H9 (cell line): ENCODE measurements at regions not wholly inside any gene's neighbourhood (a gene's known extent, or its start where the extent isn't known, plus 50 kb on each side); places are given as distances from the start of the nearest gene placed in this dataset.

Experiments
- DNase-seq: peaks from one replicate; pipeline ENCODE4 v3.0.0-alpha.2; 2017
- H2AFZ ChIP-seq: one replicate; pipeline ENCODE4 v1.6.1; 2013; ENCODE audit warnings: mild to moderate bottlenecking, low read length, control low read depth, moderate library complexity
- H2AK5ac ChIP-seq: 2 replicates; pipeline ENCODE4 v1.6.1; 2013; ENCODE audit warnings: low read length, control low read depth, mixed read lengths; ENCODE audit not compliant: insufficient read length
- H2BK120ac ChIP-seq: one replicate; pipeline ENCODE4 v1.6.1; 2013; ENCODE audit warnings: low read depth, mild to moderate bottlenecking, low read length, control low read depth, inconsistent platforms; ENCODE audit not compliant: poor library complexity, severe bottlenecking
- H2BK12ac ChIP-seq: 2 replicates; pipeline ENCODE4 v1.6.1; 2013; ENCODE audit warnings: low read length, control low read depth, mixed read lengths, low read depth; ENCODE audit not compliant: insufficient read length
- H2BK15ac ChIP-seq: 2 replicates; pipeline ENCODE4 v1.6.1; 2013; ENCODE audit warnings: low read depth, low read length, control low read depth
- H2BK20ac ChIP-seq: one replicate; pipeline ENCODE4 v1.6.1; 2013; ENCODE audit warnings: low read depth, mild to moderate bottlenecking, low read length, control low read depth, inconsistent platforms; ENCODE audit not compliant: poor library complexity, severe bottlenecking
- H2BK5ac ChIP-seq: 2 replicates; pipeline ENCODE4 v1.6.1; 2013; ENCODE audit warnings: low read length, control low read depth, mixed read lengths; ENCODE audit not compliant: insufficient read length
- H3K14ac ChIP-seq: 2 replicates; pipeline ENCODE4 v1.6.1; 2013; ENCODE audit warnings: low read length, control low read depth; ENCODE audit not compliant: insufficient read depth
- H3K18ac ChIP-seq: 2 replicates; pipeline ENCODE4 v1.6.1; 2013; ENCODE audit warnings: low read depth, mild to moderate bottlenecking, mixed read lengths, low read length, control low read depth; ENCODE audit not compliant: insufficient read length
- H3K23ac ChIP-seq: 2 replicates; pipeline ENCODE4 v1.6.1; 2013; ENCODE audit warnings: low read length, control low read depth, mixed read lengths, low read depth; ENCODE audit not compliant: insufficient read length
- H3K23me2 ChIP-seq: 2 replicates; pipeline ENCODE4 v1.6.1; 2013; ENCODE audit warnings: low read depth, mild to moderate bottlenecking, mixed read lengths, low read length, control low read depth; ENCODE audit not compliant: insufficient read length, poor library complexity, severe bottlenecking
- H3K27ac ChIP-seq: 2 replicates; pipeline ENCODE4 v1.5.1; 2013; ENCODE audit warnings: low read length, control low read depth, mixed read lengths, low read depth; ENCODE audit not compliant: insufficient read length
- H3K27me3 ChIP-seq: 2 replicates; pipeline ENCODE4 v1.6.1; 2013; ENCODE audit warnings: low read length, control low read depth, inconsistent platforms; ENCODE audit not compliant: insufficient read depth
- H3K4ac ChIP-seq: 2 replicates; pipeline ENCODE4 v1.6.1; 2013; ENCODE audit warnings: low read depth, mild to moderate bottlenecking, control low read depth, inconsistent platforms, low read length, moderate library complexity
- H3K4me1 ChIP-seq: 2 replicates; pipeline ENCODE4 v1.6.1; 2013; ENCODE audit warnings: low read length, control low read depth, inconsistent platforms; ENCODE audit not compliant: insufficient read depth
- H3K4me2 ChIP-seq: 2 replicates; pipeline ENCODE4 v1.6.1; 2013; ENCODE audit warnings: low read length, control low read depth, mixed read lengths; ENCODE audit not compliant: insufficient read length, insufficient read depth
- H3K56ac ChIP-seq: 2 replicates; pipeline ENCODE4 v1.6.1; 2013; ENCODE audit warnings: low read depth, mild to moderate bottlenecking, mixed read lengths, low read length, control low read depth; ENCODE audit not compliant: insufficient read length
- H3K79me1 ChIP-seq: 2 replicates; pipeline ENCODE4 v1.6.1; 2013; ENCODE audit warnings: low read depth, mild to moderate bottlenecking, moderate library complexity, low read length, control low read depth, inconsistent platforms; ENCODE audit not compliant: insufficient read depth, poor library complexity, severe bottlenecking
- H3K79me2 ChIP-seq: 2 replicates; pipeline ENCODE4 v1.6.1; 2013; ENCODE audit warnings: low read length, control low read depth, inconsistent platforms; ENCODE audit not compliant: insufficient read depth
- H3K9ac ChIP-seq: 2 replicates; pipeline ENCODE4 v1.6.1; 2013; ENCODE audit warnings: low read length, control low read depth, mixed read lengths; ENCODE audit not compliant: insufficient read length; ENCODE audit errors: extremely low read depth
- H3K9me3 ChIP-seq: one replicate; pipeline ENCODE4 v1.6.1; 2013; ENCODE audit warnings: low read depth, low read length, inconsistent platforms; ENCODE audit not compliant: control insufficient read depth
- H3T11ph ChIP-seq: one replicate; pipeline ENCODE4 v1.6.1; 2013; ENCODE audit warnings: mild to moderate bottlenecking, low read length, control low read depth, inconsistent platforms
- H4K20me1 ChIP-seq: one replicate; pipeline ENCODE4 v1.6.1; 2013; ENCODE audit not compliant: control insufficient read depth, insufficient read length, insufficient read depth
- H4K5ac ChIP-seq: 2 replicates; pipeline ENCODE4 v1.6.1; 2013; ENCODE audit warnings: low read depth, mild to moderate bottlenecking, mixed read lengths, low read length, control low read depth; ENCODE audit not compliant: insufficient read length
- H4K8ac ChIP-seq: replicated peaks from 2 replicates; pipeline ENCODE4 v1.6.1; 2013; ENCODE audit warnings: low read length, control low read depth, mixed read lengths, low read depth; ENCODE audit not compliant: insufficient read length
- H4K91ac ChIP-seq: 2 replicates; pipeline ENCODE4 v1.6.1; 2013; ENCODE audit warnings: low read depth, mild to moderate bottlenecking, moderate library complexity, mixed read lengths, low read length, control low read depth; ENCODE audit not compliant: insufficient read length
- H3K27ac Mint-ChIP-seq, 3 experiments: 2 replicates in 2 of 3; 3 replicates in 1 of 3; pipeline ENCODE4 v1.8.0; 2020 to 2021; ENCODE audit warnings: mixed read lengths in 3 of 3, mild to moderate bottlenecking in 1 of 3, moderate library complexity in 1 of 3
- H3K27me3 Mint-ChIP-seq: 2 replicates; pipeline ENCODE4 v1.8.0; 2021; ENCODE audit warnings: low read depth, mild to moderate bottlenecking, moderate library complexity, mixed read lengths
- H3K36me3 Mint-ChIP-seq, 3 experiments: 2 replicates in 2 of 3; 3 replicates in 1 of 3; pipeline ENCODE4 v1.8.0; 2020 to 2021; ENCODE audit warnings: low read depth in 3 of 3, mixed read lengths in 3 of 3; ENCODE audit not compliant: insufficient read depth in 1 of 3
- H3K4me1 Mint-ChIP-seq, 2 experiments: 2 replicates each; pipeline ENCODE4 v1.8.0; 2020; ENCODE audit warnings: mixed read lengths in 2 of 2
- H3K4me3 Mint-ChIP-seq, 2 experiments: 2 replicates in 1 of 2; 3 replicates in 1 of 2; pipeline ENCODE4 v1.8.0; 2020 to 2021; ENCODE audit warnings: mild to moderate bottlenecking in 2 of 2, mixed read lengths in 2 of 2, moderate library complexity in 1 of 2
- H3K9me3 Mint-ChIP-seq, 2 experiments: 2 replicates in 1 of 2; 3 replicates in 1 of 2; pipeline ENCODE4 v1.8.0; 2020; ENCODE audit warnings: mild to moderate bottlenecking in 2 of 2, mixed read lengths in 2 of 2, moderate library complexity in 1 of 2
- CTCF ChIP-seq: fragments of 200-600 bp; sonication (generic); conservative IDR thresholded peaks from 3 replicates; pipeline ENCODE4 v1.8.0; 2021; ENCODE audit warnings: antibody characterized with exemption, mild to moderate bottlenecking
- WGBS: extraction: QIAGEN DNeasy Blood & Tissue Kit; methylation state at CpG from one replicate; pipeline ENCODE4 v1.1.7; 2013; ENCODE audit warnings: missing lambda C conversion rate, low lambda C conversion rate, mixed read lengths; ENCODE audit not compliant: insufficient read length; ENCODE audit errors: extremely low coverage; 5-methylcytosine and 5-hydroxymethylcytosine counted together

- peaks cover 24 to 25% of the 10 kb centered on the region in 2 experiments for H3K4me1 Mint-ChIP-seq
- Histone ChIP-seq H2AK5ac (no peak overlapping the region), H2BK15ac (no peak overlapping the region), H3K23me2 (no peaks in the 10 kb centered on the region), H3K4ac (no peak overlapping the region), H3K18ac (no peak overlapping the region), H2BK12ac (no peak overlapping the region), H3K79me2 (no peaks in the 10 kb centered on the region), H3K23ac (no peak overlapping the region), H2AFZ (peak overlapping the region; percentile 45), H2BK5ac (no peak overlapping the region), H3K9ac (no peak overlapping the region), H3K9me3 (no peaks in the 10 kb centered on the region), H2BK20ac (no peak overlapping the region), H4K20me1 (no peaks in the 10 kb centered on the region), H4K91ac (no peak overlapping the region), H4K8ac (no peak overlapping the region), H2BK120ac (no peak overlapping the region), H3K4me1 (peaks cover 2% of the 10 kb centered on the region; the same call in 1 of the 2 replicates), H3K79me1 (no peaks in the 10 kb centered on the region), H3K27ac (no peak overlapping the region), H3T11ph (no peak overlapping the region), H3K56ac (no peak overlapping the region), H4K5ac (no peak overlapping the region), H3K4me2 (no peak overlapping the region), H3K14ac (no peak overlapping the region), H3K27me3 (no peaks in the 10 kb centered on the region)
- no CpG with 5 or more reads among the region's 4 CpGs for WGBS
- no peak for TF ChIP-seq CTCF
- no peaks in the 10 kb centered on the region for H3K9me3 Mint-ChIP-seq
- H3K27me3 Mint-ChIP-seq, result no peaks in the 10 kb centered on the region
- H3K27ac Mint-ChIP-seq, result no peak overlapping the region
- no peaks in the 10 kb centered on the region for H3K36me3 Mint-ChIP-seq
- DNase-seq, result no peak
- no peak overlapping the region for H3K4me3 Mint-ChIP-seq
Measured at GRCh38 chr12:92614502-92614901, 88.3 kb upstream of the PLEKHG7 start.
